GM12874 (cell line): ENCODE measurements at regions not wholly inside any gene's neighbourhood (a gene's known extent, or its start where the extent isn't known, plus 50 kb on each side); places are given as distances from the start of the nearest gene placed in this dataset.

Source experiments
- CTCF ChIP-seq: IDR thresholded peaks from 2 replicates; pipeline ENCODE4 v1.5.1; 2011; ENCODE audit warnings: low read depth, mild to moderate bottlenecking, control low read depth, low read length, moderate library complexity; ENCODE audit not compliant: insufficient read depth

DNA sequence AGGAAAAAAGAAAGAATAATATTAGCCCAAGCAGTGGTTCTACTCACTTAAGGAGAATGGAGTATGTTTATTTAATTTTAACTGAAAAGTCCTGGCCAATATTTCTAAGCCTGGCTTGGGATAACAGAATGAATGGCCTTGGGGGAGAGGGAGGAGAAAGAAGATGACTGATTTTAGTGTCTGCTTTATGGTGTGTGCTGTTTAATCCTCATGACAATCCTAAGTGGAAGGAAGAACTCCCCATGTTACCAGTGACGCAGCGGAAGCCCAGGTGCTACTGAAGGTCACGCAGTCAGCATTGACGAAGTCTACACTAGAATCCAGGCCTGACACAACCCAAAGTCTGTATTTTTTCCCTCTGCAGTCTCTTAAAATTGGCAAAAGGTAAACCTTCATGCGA, 50.5 kb downstream of the PALM2AKAP2 start:
- no peak for TF ChIP-seq CTCF

DNA sequence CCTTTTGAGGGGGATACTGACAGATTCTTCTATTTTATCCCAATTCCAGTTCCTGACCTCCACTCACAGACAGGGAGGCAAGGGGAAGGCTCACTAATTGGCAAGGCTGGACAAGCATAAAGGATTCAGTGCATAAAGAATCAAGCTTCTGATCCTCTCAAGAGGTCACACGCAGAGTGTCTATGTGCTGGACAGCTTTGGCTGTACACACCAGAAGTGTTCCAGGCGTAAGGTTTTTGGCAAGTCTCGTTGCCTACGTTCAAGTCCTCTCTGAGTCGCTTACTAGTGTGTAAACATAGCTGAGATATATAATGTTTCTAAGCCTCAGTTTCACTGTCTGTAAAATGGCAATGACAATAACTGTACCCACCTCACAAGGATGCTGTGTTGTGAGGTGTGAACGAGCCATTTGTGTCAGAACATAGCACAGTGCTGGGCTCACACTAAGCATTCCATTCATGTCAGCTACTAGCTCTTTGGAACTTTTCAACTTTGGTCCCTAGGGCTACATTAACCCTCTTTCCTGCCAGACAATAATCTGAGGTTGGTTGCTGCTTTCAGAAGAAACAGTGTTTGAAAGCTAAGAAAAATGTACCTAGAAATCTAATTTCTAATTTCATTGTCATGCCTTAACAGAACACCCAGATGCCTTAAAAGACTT, 52.1 kb downstream of the PALM2AKAP2 start:
- no peak for TF ChIP-seq CTCF

GRCh38 chr9:109834855-109835254, 54.9 kb downstream of the PALM2AKAP2 start:
- TF ChIP-seq CTCF = no peak

- TF ChIP-seq CTCF = no peak
Measured at GRCh38 chr9:109843641-109844040, 63.6 kb downstream of the PALM2AKAP2 start.

- TF ChIP-seq CTCF = no peak
Measured at GRCh38 chr9:109845226-109845625, 65.2 kb downstream of the PALM2AKAP2 start.

GRCh38 chr9:109846776-109847175, 66.8 kb downstream of the PALM2AKAP2 start:
- no peak for TF ChIP-seq CTCF

DNA sequence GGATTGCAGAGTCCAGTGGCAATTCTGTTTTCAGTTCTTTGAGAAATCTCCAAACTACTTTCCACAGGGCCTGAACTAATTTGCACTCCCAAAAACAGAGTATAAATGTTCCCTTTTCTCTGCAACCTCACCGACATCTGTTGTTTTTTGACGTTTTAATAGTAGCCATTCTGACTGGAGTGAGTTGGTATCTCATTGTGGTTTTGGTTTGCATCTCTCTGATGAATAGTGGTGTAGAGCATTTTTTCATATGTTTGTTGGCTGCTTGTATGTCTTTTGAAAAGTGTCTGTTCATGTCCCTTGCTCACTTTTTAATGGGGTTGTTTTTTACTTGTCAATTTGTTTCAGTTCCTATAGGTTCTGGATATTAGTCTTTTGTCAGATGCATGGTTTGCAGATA, 72.6 kb downstream of the PALM2AKAP2 start:
- TF ChIP-seq CTCF = no peak
